ENCODE measurements at regions not wholly inside any gene's neighbourhood (a gene's known extent, or its start where the extent isn't known, plus 50 kb on each side); places are given as distances from the start of the nearest gene placed in this dataset.

DNA sequence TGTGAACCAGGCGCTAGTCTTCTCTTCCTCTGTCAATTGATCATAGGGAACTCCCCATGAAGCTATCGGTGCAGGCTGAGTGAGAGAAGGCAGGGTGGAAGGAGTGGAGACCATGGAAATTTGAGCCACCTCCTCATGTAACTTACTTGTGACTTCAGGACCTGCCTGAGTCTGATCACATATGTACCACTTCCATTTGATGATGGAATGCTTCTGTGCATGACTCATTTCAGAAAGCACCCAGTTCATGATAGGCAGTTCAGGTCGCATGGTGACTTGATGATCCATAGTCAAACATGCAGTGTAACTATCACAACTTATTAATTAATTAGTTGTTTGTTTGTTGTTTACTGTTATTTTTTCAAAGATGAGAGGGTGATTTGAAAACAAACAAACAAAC is 1296.7 kb downstream of the SUCLG1 start:
- no peaks in the 10 kb centered on the region for H3K4me1 ChIP-seq
- no peak for FAIRE-seq
- H3K4me2 ChIP-seq: no peak overlapping the region
- H3K4me3 ChIP-seq: no peak overlapping the region
- TF ChIP-seq BHLHE40 (IDR thresholded peaks at IDR 0.05; ENCODE audit: low read depth, low read length) (no peak), NR3C1 (IDR thresholded peaks at IDR 0.05) (no peak), CEBPB (IDR thresholded peaks at IDR 0.05) (no peak), ZNF302 (CRISPR knock-in tag; IDR thresholded peaks at IDR 0.05) (no peak), EHF (CRISPR knock-in tag; IDR thresholded peaks at IDR 0.05) (no peak), HDAC2 (IDR thresholded peaks at IDR 0.05) (no peak)
- TF ChIP-seq, protein P1, sequence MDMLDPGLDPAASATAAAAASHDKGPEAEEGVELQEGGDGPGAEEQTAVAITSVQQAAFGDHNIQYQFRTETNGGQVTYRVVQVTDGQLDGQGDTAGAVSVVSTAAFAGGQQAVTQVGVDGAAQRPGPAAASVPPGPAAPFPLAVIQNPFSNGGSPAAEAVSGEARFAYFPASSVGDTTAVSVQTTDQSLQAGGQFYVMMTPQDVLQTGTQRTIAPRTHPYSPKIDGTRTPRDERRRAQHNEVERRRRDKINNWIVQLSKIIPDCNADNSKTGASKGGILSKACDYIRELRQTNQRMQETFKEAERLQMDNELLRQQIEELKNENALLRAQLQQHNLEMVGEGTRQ (IDR thresholded peaks at IDR 0.05): no peak
- 17% methylated on average over 3 of the region's 3 CpGs for WGBS (ENCODE audit: missing lambda C conversion rate)
- no peak overlapping the region for H3K27ac ChIP-seq
- DNase-seq (ENCODE audit: low read depth in 1 of 2, low spot score in 1 of 2): no peak
- CTCF ChIA-PET: no interaction called here
- peaks cover 7% of the 10 kb centered on the region; the same call in 1 of the 3 replicates for H3K9me3 ChIP-seq
- POLR2A ChIA-PET: no interaction called here
- ATAC-seq: no peak

DNA sequence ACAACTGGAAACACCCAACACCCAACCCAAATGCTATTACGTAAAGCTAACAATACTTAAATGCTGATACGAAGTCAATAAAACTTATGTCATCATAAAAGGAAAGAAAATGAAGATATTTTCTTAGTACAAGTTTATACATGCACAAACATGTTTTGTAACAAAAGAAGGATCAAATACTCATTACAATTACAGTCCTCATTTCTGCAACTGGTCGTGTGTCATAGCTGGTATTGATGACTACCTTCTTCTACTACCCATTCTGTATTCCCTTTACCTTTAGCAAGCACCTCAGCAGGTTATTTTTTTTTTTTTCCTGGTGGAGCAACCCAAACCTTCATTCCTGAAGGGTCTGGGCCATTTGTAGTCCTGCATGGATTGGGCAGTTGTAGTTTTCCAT is 1298.5 kb downstream of the SUCLG1 start:
- H3K4me3 ChIP-seq: no peak overlapping the region
- no peak for TF ChIP-seq RFX5 (IDR thresholded peaks at IDR 0.05)
- no peaks in the 10 kb centered on the region for H3K4me1 ChIP-seq
- ChIA-PET CTCF (interaction anchor here (0.6 kb wide), 1 partner anchor 58 kb away, joined by 3 read pairs; no protein-coding TSS in a partner anchor), POLR2A (no interaction called here)
- FAIRE-seq (no peak), DNase-seq (ENCODE audit: low read depth in 1 of 2, low spot score in 1 of 2) (no peak), ATAC-seq (no peak)
- no peak overlapping the region for H3K27ac ChIP-seq
- H3K9me3 ChIP-seq: peaks cover 11% of the 10 kb centered on the region; the same call in 1 of the 3 replicates
- H3K4me2 ChIP-seq: no peak overlapping the region
- WGBS (ENCODE audit: missing lambda C conversion rate): 36% methylated on average over 3 of the region's 3 CpGs

DNA sequence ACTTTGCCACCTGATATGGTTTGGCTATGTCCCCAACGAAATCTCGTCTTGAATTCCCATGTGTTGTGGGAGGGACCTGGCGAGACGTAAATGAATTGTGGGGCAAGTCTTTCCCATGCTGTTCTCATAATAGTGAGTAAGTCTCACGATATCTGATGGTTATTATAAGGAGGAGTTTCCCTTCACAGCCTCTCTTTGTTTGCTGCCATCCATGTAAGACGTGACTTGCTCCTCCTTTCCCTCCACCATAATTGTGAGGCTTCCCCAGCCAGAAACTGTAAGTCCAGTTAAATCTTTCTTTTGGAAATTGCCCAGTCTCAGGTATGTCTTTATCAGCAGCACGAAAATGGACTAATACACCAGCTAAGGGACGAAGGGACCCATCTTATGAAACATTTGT is 1303.3 kb downstream of the SUCLG1 start:
- H3K4me1 ChIP-seq: no peaks in the 10 kb centered on the region
- ChIA-PET CTCF (no interaction called here), POLR2A (no interaction called here)
- no peak for DNase-seq (ENCODE audit: low read depth in 1 of 2, low spot score in 1 of 2)
- 20% methylated on average over 8 of the region's 8 CpGs for WGBS (ENCODE audit: missing lambda C conversion rate)
- no peak overlapping the region for H3K4me2 ChIP-seq
- FAIRE-seq: no peak
- peaks cover 9% of the 10 kb centered on the region; the same call in 1 of the 3 replicates for H3K9me3 ChIP-seq
- TF ChIP-seq, protein P2, sequence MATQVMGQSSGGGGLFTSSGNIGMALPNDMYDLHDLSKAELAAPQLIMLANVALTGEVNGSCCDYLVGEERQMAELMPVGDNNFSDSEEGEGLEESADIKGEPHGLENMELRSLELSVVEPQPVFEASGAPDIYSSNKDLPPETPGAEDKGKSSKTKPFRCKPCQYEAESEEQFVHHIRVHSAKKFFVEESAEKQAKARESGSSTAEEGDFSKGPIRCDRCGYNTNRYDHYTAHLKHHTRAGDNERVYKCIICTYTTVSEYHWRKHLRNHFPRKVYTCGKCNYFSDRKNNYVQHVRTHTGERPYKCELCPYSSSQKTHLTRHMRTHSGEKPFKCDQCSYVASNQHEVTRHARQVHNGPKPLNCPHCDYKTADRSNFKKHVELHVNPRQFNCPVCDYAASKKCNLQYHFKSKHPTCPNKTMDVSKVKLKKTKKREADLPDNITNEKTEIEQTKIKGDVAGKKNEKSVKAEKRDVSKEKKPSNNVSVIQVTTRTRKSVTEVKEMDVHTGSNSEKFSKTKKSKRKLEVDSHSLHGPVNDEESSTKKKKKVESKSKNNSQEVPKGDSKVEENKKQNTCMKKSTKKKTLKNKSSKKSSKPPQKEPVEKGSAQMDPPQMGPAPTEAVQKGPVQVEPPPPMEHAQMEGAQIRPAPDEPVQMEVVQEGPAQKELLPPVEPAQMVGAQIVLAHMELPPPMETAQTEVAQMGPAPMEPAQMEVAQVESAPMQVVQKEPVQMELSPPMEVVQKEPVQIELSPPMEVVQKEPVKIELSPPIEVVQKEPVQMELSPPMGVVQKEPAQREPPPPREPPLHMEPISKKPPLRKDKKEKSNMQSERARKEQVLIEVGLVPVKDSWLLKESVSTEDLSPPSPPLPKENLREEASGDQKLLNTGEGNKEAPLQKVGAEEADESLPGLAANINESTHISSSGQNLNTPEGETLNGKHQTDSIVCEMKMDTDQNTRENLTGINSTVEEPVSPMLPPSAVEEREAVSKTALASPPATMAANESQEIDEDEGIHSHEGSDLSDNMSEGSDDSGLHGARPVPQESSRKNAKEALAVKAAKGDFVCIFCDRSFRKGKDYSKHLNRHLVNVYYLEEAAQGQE (IDR thresholded peaks at IDR 0.05): no peak
- TF ChIP-seq, protein P3, sequence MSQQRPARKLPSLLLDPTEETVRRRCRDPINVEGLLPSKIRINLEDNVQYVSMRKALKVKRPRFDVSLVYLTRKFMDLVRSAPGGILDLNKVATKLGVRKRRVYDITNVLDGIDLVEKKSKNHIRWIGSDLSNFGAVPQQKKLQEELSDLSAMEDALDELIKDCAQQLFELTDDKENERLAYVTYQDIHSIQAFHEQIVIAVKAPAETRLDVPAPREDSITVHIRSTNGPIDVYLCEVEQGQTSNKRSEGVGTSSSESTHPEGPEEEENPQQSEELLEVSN (IDR thresholded peaks at IDR 0.05; ENCODE audit: borderline replicate concordance, low read depth): no peak
- TF ChIP-seq RNF2 (IDR thresholded peaks at IDR 0.05; ENCODE audit: borderline replicate concordance, low read depth) (no peak), ZSCAN20 (CRISPR knock-in tag; IDR thresholded peaks at IDR 0.05) (no peak), MAZ (IDR thresholded peaks at IDR 0.05; ENCODE audit: borderline replicate concordance, low read depth, low read length) (no peak), GATA3 (IDR thresholded peaks at IDR 0.05; ENCODE audit: borderline replicate concordance) (no peak), FOSL2 (IDR thresholded peaks at IDR 0.05) (no peak), FOSL2 (CRISPR knock-in tag; IDR thresholded peaks at IDR 0.05) (no peak), RARB (CRISPR knock-in tag; IDR thresholded peaks at IDR 0.05) (no peak), RAD21 (conservative IDR thresholded peaks at IDR 0.05 in 1 of 2, IDR thresholded peaks at IDR 0.05 in 1 of 2) (no peak), JUNB (IDR thresholded peaks at IDR 0.05) (no peak), ESRRA (IDR thresholded peaks at IDR 0.05; ENCODE audit: borderline replicate concordance, low read length) (no peak), NPAS2 (CRISPR knock-in tag; IDR thresholded peaks at IDR 0.05; ENCODE audit: borderline replicate concordance) (no peak), CHD4 (IDR thresholded peaks at IDR 0.05; ENCODE audit: borderline replicate concordance) (no peak), ZNF302 (CRISPR knock-in tag; IDR thresholded peaks at IDR 0.05) (no peak), RFX5 (IDR thresholded peaks at IDR 0.05) (no peak), SMC3 (IDR thresholded peaks at IDR 0.05) (no peak)
- TF ChIP-seq, protein P4, sequence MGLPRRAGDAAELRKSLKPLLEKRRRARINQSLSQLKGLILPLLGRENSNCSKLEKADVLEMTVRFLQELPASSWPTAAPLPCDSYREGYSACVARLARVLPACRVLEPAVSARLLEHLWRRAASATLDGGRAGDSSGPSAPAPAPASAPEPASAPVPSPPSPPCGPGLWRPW (IDR thresholded peaks at IDR 0.05): no peak
- TF ChIP-seq, protein P5, sequence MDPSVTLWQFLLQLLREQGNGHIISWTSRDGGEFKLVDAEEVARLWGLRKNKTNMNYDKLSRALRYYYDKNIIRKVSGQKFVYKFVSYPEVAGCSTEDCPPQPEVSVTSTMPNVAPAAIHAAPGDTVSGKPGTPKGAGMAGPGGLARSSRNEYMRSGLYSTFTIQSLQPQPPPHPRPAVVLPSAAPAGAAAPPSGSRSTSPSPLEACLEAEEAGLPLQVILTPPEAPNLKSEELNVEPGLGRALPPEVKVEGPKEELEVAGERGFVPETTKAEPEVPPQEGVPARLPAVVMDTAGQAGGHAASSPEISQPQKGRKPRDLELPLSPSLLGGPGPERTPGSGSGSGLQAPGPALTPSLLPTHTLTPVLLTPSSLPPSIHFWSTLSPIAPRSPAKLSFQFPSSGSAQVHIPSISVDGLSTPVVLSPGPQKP (IDR thresholded peaks at IDR 0.05; ENCODE audit: low read depth, low read length): no peak
- no peak for ATAC-seq
- H3K27ac ChIP-seq: no peak overlapping the region
- no peak overlapping the region for H3K4me3 ChIP-seq
